HFF-Myc (cell line): ENCODE measurements at regions not wholly inside any gene's neighbourhood (a gene's known extent, or its start where the extent isn't known, plus 50 kb on each side); places are given as distances from the start of the nearest gene placed in this dataset.
"Not testable (repeated sequence)": the region's sequence is repeated elsewhere in the genome, so short reads cannot be mapped to it uniquely, and the experiment has no call there.

Experiments used
- DNase-seq: peaks from one replicate; pipeline ENCODE4 v3.0.0-alpha.2; 2011; ENCODE audit warnings: low read depth; ENCODE audit errors: extremely low read depth
- H3K4me3 ChIP-seq: replicated peaks from 2 replicates; pipeline ENCODE4 v1.5.1; 2011; ENCODE audit warnings: low read depth, mild to moderate bottlenecking, control low read depth, low read length
- CTCF ChIP-seq: IDR thresholded peaks from 2 replicates; pipeline ENCODE4 v1.5.1; 2012; ENCODE audit warnings: mild to moderate bottlenecking, low read depth, low read length, control low read depth; ENCODE audit errors: missing control alignments

- DNase-seq, H3K4me3 ChIP-seq: not testable (repeated sequence)
Measured at GRCh38 chr1:176396604-176397395, 66.2 kb upstream of the PAPPA2 start.

GRCh38 chr1:176391621-176392020, 71.4 kb upstream of the PAPPA2 start:
- H3K4me3 ChIP-seq: no peak overlapping the region
- no peak for DNase-seq
- no peak for TF ChIP-seq CTCF

- H3K4me3 ChIP-seq: no peak overlapping the region
- no peak for TF ChIP-seq CTCF
- no peak for DNase-seq
Measured at GRCh38 chr1:176384841-176385240, 78.1 kb upstream of the PAPPA2 start.

GRCh38 chr1:176382163-176382562, 80.8 kb upstream of the PAPPA2 start:
- no peak for TF ChIP-seq CTCF
- no peak overlapping the region for H3K4me3 ChIP-seq
- no peak for DNase-seq

- DNase-seq: no peak
- TF ChIP-seq CTCF: no peak
- no peak overlapping the region for H3K4me3 ChIP-seq
Measured at GRCh38 chr1:176379626-176380339, 83.2 kb upstream of the PAPPA2 start.

GRCh38 chr1:176374967-176375569, 87.9 kb upstream of the PAPPA2 start:
- no peak overlapping the region for H3K4me3 ChIP-seq
- TF ChIP-seq CTCF: peak; percentile 95
- peak; percentile 54 for DNase-seq

GRCh38 chr1:176364236-176364905, 98.6 kb upstream of the PAPPA2 start:
- no peak for DNase-seq
- no peak overlapping the region for H3K4me3 ChIP-seq
- TF ChIP-seq CTCF: no peak

- not testable (repeated sequence) for H3K4me3 ChIP-seq, DNase-seq
Measured at GRCh38 chr1:176349135-176349715, 113.8 kb upstream of the PAPPA2 start.
